H1 (cell line): ENCODE measurements at regions not wholly inside any gene's neighbourhood (a gene's known extent, or its start where the extent isn't known, plus 50 kb on each side); places are given as distances from the start of the nearest gene placed in this dataset.

Experiments
- CTCF ChIA-PET: fragments of 300-600 bp; sonication (Branson Sonifier 250); formaldehyde crosslinking; loops from one replicate; lab custom pipeline; 2021; ENCODE audit not compliant: partially characterized antibody; lab: Charles Lee
- POLR2A ChIA-PET: fragments of 300-600 bp; sonication (Branson Sonifier 250); formaldehyde crosslinking; loops from one replicate; lab custom pipeline; 2021; ENCODE audit warnings: inconsistent platforms; ENCODE audit not compliant: partially characterized antibody; lab: Charles Lee
- DNase-seq, 2 experiments: peaks; one replicate each; pipeline versions ENCODE4 v3.0.0 to v3.0.0-alpha.2; 2010 to 2022; ENCODE audit warnings: low spot score in 2 of 2, low read depth in 1 of 2, mixed read lengths in 1 of 2
- FAIRE-seq: peaks from 2 replicates; lab custom pipeline; 2011; peaks lifted over from hg19 to GRCh38; lab: Jason Lieb, UNC
- H2AFZ ChIP-seq: 2 replicates; pipeline ENCODE4 v1.8.1; 2012; ENCODE audit warnings: low read length, inconsistent platforms
- H2AK5ac ChIP-seq: 2 replicates; pipeline ENCODE4 v1.6.1; 2013; ENCODE audit warnings: low read depth, low read length
- H2BK120ac ChIP-seq: replicated peaks from 2 replicates; pipeline ENCODE3; 2013; ENCODE audit warnings: low read depth, low read length, inconsistent platforms
- H2BK12ac ChIP-seq: 2 replicates; pipeline ENCODE4 v1.6.1; 2013; ENCODE audit warnings: low read depth, low read length
- H2BK15ac ChIP-seq: 2 replicates; pipeline ENCODE4 v1.6.1; 2013; ENCODE audit warnings: low read length
- H2BK20ac ChIP-seq: 2 replicates; pipeline ENCODE4 v1.6.1; 2013; ENCODE audit warnings: low read length
- H2BK5ac ChIP-seq: 2 replicates; pipeline ENCODE4 v1.6.1; 2013; ENCODE audit warnings: low read depth, low read length
- H3K14ac ChIP-seq: 2 replicates; pipeline ENCODE4 v1.6.1; 2013; ENCODE audit warnings: inconsistent platforms; ENCODE audit not compliant: insufficient read length
- H3K18ac ChIP-seq: 2 replicates; pipeline ENCODE4 v1.6.1; 2013; ENCODE audit warnings: low read length; ENCODE audit errors: extremely low read depth
- H3K23ac ChIP-seq: 2 replicates; pipeline ENCODE4 v1.6.1; 2013; ENCODE audit warnings: inconsistent platforms; ENCODE audit not compliant: insufficient read length
- H3K23me2 ChIP-seq: 2 replicates; pipeline ENCODE4 v1.6.1; 2013; ENCODE audit warnings: low read depth, low read length
- H3K27ac ChIP-seq: 2 replicates; pipeline ENCODE4 v1.6.1; 2011; ENCODE audit warnings: low read depth, low read length, inconsistent platforms
- H3K27me3 ChIP-seq, 4 experiments: replicated peaks in 1 of 4; 1 replicate in 1 of 4; 2 replicates in 3 of 4; pipeline versions ENCODE4 v1.6.1 to v1.8.1; 2011 to 2013; ENCODE audit warnings: low read length in 3 of 4, mild to moderate bottlenecking in 3 of 4, inconsistent platforms in 2 of 4, mixed read lengths in 2 of 4, moderate library complexity in 1 of 4; ENCODE audit not compliant: control insufficient read depth in 3 of 4, insufficient read depth in 3 of 4; ENCODE audit errors: extremely low read depth in 1 of 4
- H3K36me3 ChIP-seq, 4 experiments: 2 replicates each; pipeline versions ENCODE4 v1.6.1 to v1.8.1; 2011 to 2013; ENCODE audit warnings: mild to moderate bottlenecking in 4 of 4, low read length in 3 of 4, moderate library complexity in 2 of 4, control low read depth in 1 of 4, inconsistent platforms in 1 of 4; ENCODE audit not compliant: insufficient read depth in 4 of 4, control insufficient read depth in 2 of 4
- H3K4ac ChIP-seq: replicated peaks from 2 replicates; pipeline ENCODE3; 2013; ENCODE audit warnings: low read length, low read depth, mixed read lengths, inconsistent platforms; ENCODE audit not compliant: insufficient read length
- H3K4me1 ChIP-seq, 4 experiments: replicated peaks in 1 of 4; 1 replicate in 1 of 4; 2 replicates in 3 of 4; pipeline versions ENCODE4 v1.6.1 to v1.8.1; 2011 to 2013; ENCODE audit warnings: low read length in 3 of 4, inconsistent platforms in 2 of 4, mixed read lengths in 1 of 4; ENCODE audit not compliant: insufficient read depth in 4 of 4, control insufficient read depth in 3 of 4
- H3K4me2 ChIP-seq, 2 experiments: 2 replicates each; pipeline versions ENCODE4 v1.6.1 to v1.8.1; 2011 to 2013; ENCODE audit warnings: low read depth in 2 of 2, low read length in 2 of 2, control low read depth in 1 of 2, inconsistent platforms in 1 of 2, mild to moderate bottlenecking in 1 of 2; ENCODE audit not compliant: insufficient read depth in 1 of 2
- H3K4me3 ChIP-seq, 4 experiments: fragments of 200-600, 300-600 bp in 1 of 4; sonication (generic), shearing (Covaris generic), sonication (Bioruptor Twin) in 1 of 4; 2 replicates each; pipeline versions ENCODE4 v1.5.1 to v1.8.1; 2011 to 2016; ENCODE audit warnings: low read length in 4 of 4, low read depth in 3 of 4, control low read depth in 2 of 4, inconsistent platforms in 2 of 4, mild to moderate bottlenecking in 2 of 4, mixed read lengths in 1 of 4, moderate library complexity in 1 of 4; ENCODE audit not compliant: insufficient read depth in 2 of 4; ENCODE audit errors: extremely low read depth in 1 of 4
- H3K56ac ChIP-seq: replicated peaks from 2 replicates; pipeline ENCODE3; 2013; ENCODE audit warnings: low read depth, mild to moderate bottlenecking, mixed read lengths, low read length, inconsistent platforms; ENCODE audit not compliant: insufficient read length
- H3K79me1 ChIP-seq: 2 replicates; pipeline ENCODE4 v1.6.1; 2013; ENCODE audit warnings: low read depth, low read length, control low read depth
- H3K79me2 ChIP-seq, 2 experiments: 2 replicates each; pipeline versions ENCODE4 v1.6.1 to v1.8.1; 2012 to 2013; ENCODE audit warnings: low read length in 2 of 2, mild to moderate bottlenecking in 2 of 2, inconsistent platforms in 1 of 2; ENCODE audit not compliant: insufficient read depth in 2 of 2, control insufficient read depth in 1 of 2
- H3K9ac ChIP-seq, 4 experiments: replicated peaks in 1 of 4; 1 replicate in 1 of 4; 2 replicates in 3 of 4; pipeline versions ENCODE4 v1.6.1 to v1.8.1; 2011 to 2013; ENCODE audit warnings: low read depth in 3 of 4, low read length in 3 of 4, control low read depth in 2 of 4, mild to moderate bottlenecking in 2 of 4, moderate library complexity in 2 of 4, inconsistent platforms in 1 of 4; ENCODE audit errors: extremely low read depth in 1 of 4
- H3K9me3 ChIP-seq, 2 experiments: 2 replicates each; pipeline versions ENCODE4 v1.6.1 to v1.8.1; 2012 to 2013; ENCODE audit warnings: mild to moderate bottlenecking in 2 of 2, moderate library complexity in 2 of 2, control low read depth in 1 of 2, inconsistent platforms in 1 of 2, low read depth in 1 of 2, low read length in 1 of 2, mixed read lengths in 1 of 2; ENCODE audit not compliant: insufficient read depth in 2 of 2
- H4K20me1 ChIP-seq, 2 experiments: replicated peaks in 1 of 2; 2 replicates each; pipeline versions ENCODE3 to v1.8.1; 2011 to 2013; ENCODE audit warnings: inconsistent platforms in 2 of 2, low read length in 2 of 2, mild to moderate bottlenecking in 1 of 2; ENCODE audit not compliant: insufficient read depth in 2 of 2, control insufficient read depth in 1 of 2
- H4K5ac ChIP-seq: 2 replicates; pipeline ENCODE4 v1.6.1; 2013; ENCODE audit warnings: low read length, low read depth, mixed read lengths, inconsistent platforms; ENCODE audit not compliant: insufficient read length
- H4K8ac ChIP-seq: 2 replicates; pipeline ENCODE4 v1.8.0; 2013; ENCODE audit warnings: mild to moderate bottlenecking, moderate library complexity, low read length, inconsistent platforms; ENCODE audit not compliant: insufficient read depth; ENCODE audit errors: extremely low read depth
- H4K91ac ChIP-seq: replicated peaks from 2 replicates; pipeline ENCODE3; 2013; ENCODE audit warnings: low read length, mixed read lengths, inconsistent platforms; ENCODE audit not compliant: insufficient read length
- POLR2A ChIP-seq, 2 experiments: IDR thresholded peaks; 1 replicate in 1 of 2; 2 replicates in 1 of 2; pipeline ENCODE4 v1.6.1; 2011; ENCODE audit warnings: low read depth in 2 of 2, low read length in 2 of 2, mild to moderate bottlenecking in 2 of 2; ENCODE audit errors: control extremely low read depth in 1 of 2
- RAD21 ChIP-seq, 2 experiments: IDR thresholded peaks in 1 of 2; conservative IDR thresholded peaks in 1 of 2; 2 replicates each; pipeline ENCODE4 v1.6.1; 2011; ENCODE audit warnings: low read depth in 2 of 2, low read length in 2 of 2, improper control_type of control experiment in 1 of 2, inconsistent platforms in 1 of 2, mild to moderate bottlenecking in 1 of 2, moderate library complexity in 1 of 2
- WGBS, 2 experiments: shearing (Covaris generic) in 1 of 2; methylation state at CpG; one replicate each; pipeline versions ENCODE4 v1.1.6 to v1.1.7; 2013 to 2015; ENCODE audit warnings: low lambda C conversion rate in 2 of 2, mixed read lengths in 2 of 2, inconsistent platforms in 1 of 2, low coverage in 1 of 2, missing lambda C conversion rate in 1 of 2; ENCODE audit not compliant: insufficient replicate concordance in 2 of 2, insufficient coverage in 1 of 2, insufficient read length in 1 of 2; ENCODE audit errors: extremely low coverage in 1 of 2, missing lambda C conversion rate in 1 of 2; 5-methylcytosine and 5-hydroxymethylcytosine counted together

DNA sequence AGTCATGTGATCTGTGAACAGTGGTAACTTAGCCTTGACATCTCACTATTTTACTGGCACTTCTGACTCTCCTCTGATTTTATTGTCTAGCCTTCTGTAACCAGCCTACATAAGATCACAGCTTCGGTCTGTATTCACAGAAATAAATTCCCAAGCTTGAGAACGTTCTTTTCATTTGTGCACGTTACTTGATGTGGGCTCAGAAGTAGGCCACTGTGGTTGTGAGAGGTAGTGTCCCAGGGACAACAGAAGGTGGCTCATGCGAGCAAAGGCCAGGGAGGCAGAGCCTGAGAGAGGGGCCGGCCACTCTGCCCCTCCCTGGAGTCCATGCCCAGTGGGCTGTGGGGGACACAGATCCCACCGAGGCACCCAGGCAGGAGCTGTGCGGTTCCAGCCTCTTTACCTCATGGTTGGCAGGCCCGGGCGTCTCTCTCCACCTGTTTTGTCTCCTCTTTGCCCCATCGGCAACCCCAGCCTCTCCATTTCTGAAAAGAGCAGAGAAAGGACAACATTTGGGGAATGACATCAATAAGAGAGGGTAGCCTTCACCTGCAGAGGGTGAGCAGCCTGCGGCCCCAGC is 207.5 kb upstream of the CST7 start:
- Histone ChIP-seq H4K5ac (no peak overlapping the region), H2AFZ (no peak overlapping the region)
- peak in 1 of 2 experiments; percentile 38 for DNase-seq

More for the DNA sequence above, 207.5 kb upstream of the CST7 start:
- peaks cover 0 to 29% (median 4%) of the 10 kb centered on the region in 4 experiments; a peak in 3 of 7 replicates for H3K4me1 ChIP-seq
- H4K20me1 ChIP-seq = no peaks in the 10 kb centered on the region
- no peak overlapping the region for H4K8ac ChIP-seq
- CTCF ChIA-PET = interaction anchor here (0.6 kb wide), 1 partner anchor 43 kb away, joined by 3 read pairs; no protein-coding TSS in a partner anchor
- no peaks in the 10 kb centered on the region for H3K27me3 ChIP-seq
- no peaks in the 10 kb centered on the region for H3K9me3 ChIP-seq
- no peak overlapping the region for H3K23ac ChIP-seq
- no peak overlapping the region for H3K14ac ChIP-seq
- H3K9ac ChIP-seq = no peak overlapping the region
- no peak overlapping the region for H2AK5ac ChIP-seq
- H3K23me2 ChIP-seq = no peaks in the 10 kb centered on the region
- TF ChIP-seq RAD21 (IDR thresholded peaks at IDR 0.05 in 1 of 2, conservative IDR thresholded peaks at IDR 0.05 in 1 of 2; ENCODE audit: low read depth in 2 of 2, low read length in 2 of 2) (peak in 1 of 2 experiments; percentile 8; a peak in 1 of 4 replicates), POLR2A (IDR thresholded peaks at IDR 0.05; ENCODE audit: control extremely low read depth in 1 of 2, low read depth in 2 of 2, low read length in 2 of 2) (no peak)
- TF ChIP-seq, all 59 proteins: peak for 1
- Histone ChIP-seq H2BK5ac (no peak overlapping the region), H4K91ac (no peak overlapping the region), H3K27ac (no peak overlapping the region), H3K79me1 (no peaks in the 10 kb centered on the region), H3K4ac (no peak overlapping the region), H3K4me3 (no peak overlapping the region), H2BK20ac (no peak overlapping the region), H2BK12ac (no peak overlapping the region), H3K4me2 (no peak overlapping the region), H3K36me3 (no peaks in the 10 kb centered on the region), H3K56ac (no peak overlapping the region), H2BK120ac (no peak overlapping the region), H3K18ac (no peak overlapping the region), H2BK15ac (no peak overlapping the region), H3K79me2 (no peaks in the 10 kb centered on the region)
- WGBS, 2 experiments = 93% methylated on average over 11 of the region's 11 CpGs; no CpG with 5 or more reads in 1 of the 2 experiments
- FAIRE-seq = no peak
- POLR2A ChIA-PET = no interaction called here
